ENCODE measurements at regions not wholly inside any gene's neighbourhood (a gene's known extent, or its start where the extent isn't known, plus 50 kb on each side); places are given as distances from the start of the nearest gene placed in this dataset.

- no peak for DNase-seq
Measured at GRCh38 chr4:160808174-160808573, 1355.6 kb downstream of the FSTL5 start.

DNA sequence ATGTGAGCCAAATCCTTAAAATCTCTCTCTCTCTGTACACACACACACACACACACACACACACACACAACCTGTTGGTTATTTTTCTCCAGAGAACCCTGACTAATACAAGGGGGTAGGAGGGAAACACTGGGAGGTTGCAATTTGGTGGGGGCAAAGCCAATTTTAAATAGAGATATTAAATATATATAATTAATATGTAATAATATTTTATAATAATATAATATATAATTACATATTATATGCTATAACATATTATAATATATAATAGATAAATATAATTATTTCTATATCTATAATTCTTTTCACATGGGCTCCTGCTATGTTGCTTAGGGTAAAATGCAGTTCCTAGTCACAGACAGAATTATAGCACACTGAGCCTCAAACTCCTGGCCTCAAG is 1354.2 kb downstream of the FSTL5 start:
- DNase-seq: no peak

DNA sequence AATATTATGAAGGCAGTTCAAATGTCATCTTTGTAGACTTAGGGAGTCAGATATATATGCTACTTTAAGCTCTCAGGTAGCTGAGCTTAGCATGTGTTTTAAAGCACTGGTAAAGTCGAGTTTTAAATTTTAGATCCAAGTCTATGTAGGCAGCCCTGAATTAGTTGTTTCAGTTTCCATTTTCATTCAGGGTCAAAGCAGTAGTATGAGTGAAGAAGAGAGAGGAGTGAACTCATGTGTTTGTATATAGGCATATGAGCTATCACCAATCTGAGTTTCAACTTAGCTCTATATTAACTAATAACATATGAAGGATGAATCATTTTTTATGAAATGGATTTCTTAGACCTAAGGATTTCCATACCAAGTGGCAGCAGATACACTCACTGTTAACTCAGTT is 1353.4 kb downstream of the FSTL5 start:
- DNase-seq: no peak

- DNase-seq: no peak
Measured at GRCh38 chr4:160810941-160811340, 1352.9 kb downstream of the FSTL5 start.

DNA sequence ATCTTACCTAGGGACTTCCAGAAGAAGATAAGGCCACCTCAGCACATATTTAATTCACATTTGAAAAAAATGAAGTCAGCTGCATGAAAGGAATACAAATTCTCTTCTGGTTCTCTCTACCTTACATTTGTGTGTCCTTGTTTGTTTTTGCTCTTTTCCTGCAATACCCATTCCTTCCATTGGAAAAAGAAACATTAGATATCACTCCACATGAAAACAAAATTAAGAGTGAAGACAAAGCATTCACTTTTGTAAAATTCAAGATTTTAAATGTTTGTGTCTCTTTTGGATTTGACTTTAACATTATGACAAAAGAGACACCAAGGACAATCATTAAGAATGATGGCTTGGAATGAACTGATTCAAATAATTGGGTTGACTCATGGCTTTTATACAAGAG is 1351.8 kb downstream of the FSTL5 start:
- DNase-seq: no peak

GRCh38 chr4:160814726-160815125 is 1349.1 kb downstream of the FSTL5 start:
- DNase-seq: no peak

GRCh38 chr4:160818571-160818970 is 1345.2 kb downstream of the FSTL5 start:
- no peak for DNase-seq

DNA sequence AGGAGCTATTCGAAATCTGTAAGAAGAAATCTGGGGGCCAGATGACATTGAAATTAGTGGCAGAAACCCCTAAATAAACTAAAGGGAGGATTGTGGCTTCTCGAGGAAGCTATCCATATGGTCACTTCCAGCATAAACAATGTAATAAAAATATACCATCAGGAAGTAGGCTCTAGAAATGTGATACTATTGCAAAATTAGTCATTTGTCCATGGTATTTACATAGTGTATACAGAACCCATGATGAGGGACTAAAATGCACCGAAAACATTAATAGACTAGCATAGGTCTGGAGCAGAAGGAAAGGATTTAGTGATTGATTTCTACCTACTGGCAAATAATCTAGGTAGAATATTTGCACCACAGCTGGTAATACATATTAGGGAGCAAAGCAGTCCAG is 1344.0 kb downstream of the FSTL5 start:
- DNase-seq: no peak

DNA sequence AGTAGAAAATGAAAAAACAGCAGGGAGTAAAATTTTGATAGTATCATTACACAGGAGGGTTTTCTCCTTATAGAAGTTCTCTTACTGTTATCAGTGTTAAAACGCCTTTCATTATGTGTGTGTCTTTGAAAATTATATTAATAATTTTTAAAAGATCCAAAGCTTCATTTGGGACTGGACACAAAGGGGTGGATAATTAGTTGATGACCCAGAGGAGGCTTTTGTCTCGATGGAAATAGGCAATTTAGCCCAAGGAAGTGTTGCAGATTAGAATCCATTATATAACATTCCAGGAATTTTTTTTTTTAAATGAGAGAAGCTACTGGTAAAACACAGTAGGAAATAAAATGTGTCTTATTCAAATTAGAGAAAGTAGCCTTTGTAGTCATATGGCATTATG is 1339.3 kb downstream of the FSTL5 start:
- DNase-seq: no peak

GRCh38 chr4:160825644-160826338 is 1338.0 kb downstream of the FSTL5 start:
- no peak for DNase-seq

DNA sequence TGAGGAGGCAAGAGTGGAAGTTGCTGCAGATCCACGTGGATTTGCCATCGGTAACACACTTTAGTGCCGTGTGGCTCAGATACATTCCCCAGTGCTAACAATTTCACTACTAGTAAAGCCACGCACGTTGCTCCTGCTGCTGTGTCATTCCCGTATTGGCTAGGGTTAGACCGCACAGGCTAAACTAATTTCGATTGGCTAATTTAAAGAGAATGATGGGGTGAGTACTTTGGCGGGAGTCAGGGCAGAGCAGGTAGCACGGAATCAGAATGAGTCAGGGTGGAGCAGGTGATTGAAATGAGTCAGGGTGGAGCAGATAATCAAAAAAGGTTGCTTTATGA is 1337.5 kb downstream of the FSTL5 start:
- no peak for DNase-seq

GRCh38 chr4:160831165-160831922 is 1332.5 kb downstream of the FSTL5 start:
- no peak for DNase-seq

GRCh38 chr4:160835789-160836188 is 1328.0 kb downstream of the FSTL5 start:
- no peak for DNase-seq

DNA sequence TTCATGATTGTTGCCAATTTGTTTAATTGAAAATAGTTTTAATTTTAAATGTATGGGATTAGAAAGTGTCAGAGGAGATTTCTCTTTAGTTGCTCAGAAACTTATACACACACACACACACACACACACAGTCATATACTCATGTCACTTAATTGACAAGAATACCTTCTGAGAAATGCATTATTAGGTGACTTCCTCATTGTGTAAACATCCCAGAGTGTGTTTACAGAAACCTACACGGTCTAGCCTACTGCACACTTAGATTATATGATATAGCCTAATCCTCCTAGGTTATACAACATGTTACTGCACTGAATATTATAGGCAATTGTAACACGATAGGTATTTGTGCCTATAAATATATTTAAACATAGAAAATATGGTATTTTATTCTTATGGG is 1327.4 kb downstream of the FSTL5 start:
- no peak for DNase-seq

DNA sequence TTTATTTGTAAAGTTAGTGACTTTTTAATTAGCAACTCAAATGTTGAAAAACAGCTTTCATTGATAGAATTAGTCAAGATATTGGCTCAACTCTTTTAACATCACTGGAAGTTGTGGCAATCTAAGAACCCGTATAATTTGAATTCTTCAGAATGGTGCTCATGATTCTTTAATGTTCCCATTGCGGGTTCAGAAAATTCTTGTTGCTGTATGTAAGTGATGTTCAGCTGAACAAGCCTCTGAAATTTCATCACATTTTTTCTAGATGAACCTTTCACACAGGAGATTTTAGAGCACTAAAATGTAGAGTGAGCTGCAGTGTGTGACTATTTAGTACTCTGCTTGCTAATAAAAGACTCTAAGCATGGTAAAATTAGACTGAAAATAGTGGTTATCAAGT is 1317.7 kb downstream of the FSTL5 start:
- DNase-seq: no peak

DNA sequence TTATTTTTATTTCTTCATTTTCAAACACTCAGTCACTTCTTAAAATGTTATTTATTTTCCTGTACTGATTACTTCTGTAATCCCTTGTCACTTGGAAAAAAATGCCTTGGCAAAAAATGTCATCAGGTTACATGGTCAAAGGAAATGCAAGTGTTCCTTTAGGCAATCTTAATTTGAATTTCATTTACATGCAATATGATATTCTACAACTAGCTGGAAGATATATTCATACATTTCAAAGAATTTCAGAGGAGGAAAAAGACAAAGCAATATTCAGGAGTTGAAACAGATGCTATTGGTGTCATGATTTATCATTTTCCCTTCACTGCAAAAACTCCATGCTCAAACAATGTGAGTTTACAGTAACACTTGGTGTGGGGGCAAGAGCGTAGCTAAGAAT is 1316.6 kb downstream of the FSTL5 start:
- DNase-seq: no peak

DNA sequence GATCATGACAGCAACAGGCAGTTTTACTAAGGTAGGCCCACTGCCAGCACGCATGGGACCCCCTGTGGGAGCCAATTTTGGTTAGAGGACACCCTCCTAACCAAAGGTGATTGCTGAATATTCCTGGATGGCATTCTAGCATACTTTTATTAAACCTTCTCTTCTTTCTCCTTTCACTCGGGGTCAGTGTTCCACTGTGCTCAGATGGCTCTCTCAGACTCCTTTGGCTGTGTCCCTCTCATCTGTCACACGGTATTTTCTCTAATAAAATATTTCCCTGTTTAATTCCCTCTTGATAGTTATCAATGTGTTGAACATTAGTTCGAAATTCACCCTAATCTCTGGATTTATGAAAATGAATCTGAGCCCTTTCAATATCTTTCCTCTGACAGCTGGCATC is 1315.3 kb downstream of the FSTL5 start:
- DNase-seq: no peak

DNA sequence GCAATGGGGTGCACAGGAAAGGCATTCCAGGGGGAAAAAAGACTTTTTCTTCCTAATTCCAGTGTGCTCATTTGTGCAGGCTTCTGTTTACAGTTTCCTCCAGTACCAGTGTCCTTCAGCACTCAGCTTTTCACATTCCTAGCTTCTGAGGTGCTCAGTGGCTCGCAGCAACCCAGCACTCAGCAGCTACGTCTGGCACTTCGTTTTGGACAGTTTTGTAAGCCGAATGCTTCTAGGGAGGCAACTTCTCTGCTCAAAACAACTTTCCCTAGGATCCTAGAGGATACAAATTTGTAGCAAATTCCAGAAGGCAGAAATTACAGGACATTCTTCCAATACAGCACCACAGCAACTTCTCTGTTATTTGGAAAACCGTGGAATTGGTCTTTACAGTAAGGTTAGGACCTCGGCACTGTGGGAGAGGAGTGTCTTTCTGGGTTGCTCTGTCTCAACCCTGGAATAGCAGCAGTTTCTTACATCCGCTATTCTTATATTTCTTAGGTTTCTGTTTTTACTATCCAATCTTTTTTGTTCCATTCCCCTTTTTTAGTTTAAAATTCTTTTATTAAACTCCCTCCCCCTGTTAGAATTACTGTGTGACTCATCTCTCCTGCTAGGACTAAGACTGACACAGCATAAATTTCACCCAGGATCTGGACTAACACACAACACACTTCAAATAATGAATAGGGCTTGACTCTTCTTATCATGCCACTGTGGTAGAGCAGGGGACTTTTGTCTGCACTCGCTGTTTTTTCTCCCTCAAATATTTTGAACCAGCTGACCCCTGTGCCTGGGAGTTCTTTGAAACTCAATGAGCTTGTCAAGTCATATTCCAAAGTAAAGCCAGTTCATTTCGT is 1314.7 kb downstream of the FSTL5 start:
- no peak for DNase-seq

DNA sequence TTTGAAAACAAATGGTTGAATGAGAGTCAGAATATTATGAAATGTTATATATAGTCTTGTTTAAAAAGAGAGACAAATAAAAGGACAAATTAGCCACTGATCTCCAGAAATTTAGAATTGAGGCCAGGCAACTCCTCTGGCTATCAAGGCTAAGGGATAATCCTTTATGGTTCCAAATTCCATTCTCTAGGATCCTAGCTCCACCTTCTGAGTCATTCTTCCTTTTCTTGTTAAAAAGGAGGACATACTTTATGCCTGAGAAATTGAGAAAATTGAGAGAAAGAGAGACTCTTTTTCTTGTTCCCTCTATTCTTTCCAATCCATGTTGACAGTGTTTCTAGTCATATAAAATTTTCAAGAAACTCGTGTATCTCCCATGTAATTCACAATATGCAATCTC is 1299.5 kb downstream of the FSTL5 start:
- no peak for DNase-seq

DNA sequence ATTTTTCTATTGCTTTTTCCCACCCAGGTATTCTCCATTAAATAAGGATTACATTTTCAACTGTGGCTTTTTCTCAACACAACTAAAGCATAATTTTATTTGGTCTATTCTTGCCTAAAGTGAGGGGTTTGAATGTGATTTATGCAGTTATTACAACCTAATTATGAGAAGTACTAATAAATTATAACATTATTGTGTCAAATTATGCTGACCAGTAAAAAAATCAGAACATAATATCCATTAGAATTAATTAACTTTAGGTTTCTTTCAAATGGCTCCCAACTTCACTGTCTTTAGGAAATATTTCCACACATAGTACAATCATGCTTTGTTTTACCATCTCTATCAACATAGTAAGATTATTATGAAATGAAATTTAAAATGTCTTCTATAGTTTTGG is 1293.9 kb downstream of the FSTL5 start:
- DNase-seq: no peak

DNA sequence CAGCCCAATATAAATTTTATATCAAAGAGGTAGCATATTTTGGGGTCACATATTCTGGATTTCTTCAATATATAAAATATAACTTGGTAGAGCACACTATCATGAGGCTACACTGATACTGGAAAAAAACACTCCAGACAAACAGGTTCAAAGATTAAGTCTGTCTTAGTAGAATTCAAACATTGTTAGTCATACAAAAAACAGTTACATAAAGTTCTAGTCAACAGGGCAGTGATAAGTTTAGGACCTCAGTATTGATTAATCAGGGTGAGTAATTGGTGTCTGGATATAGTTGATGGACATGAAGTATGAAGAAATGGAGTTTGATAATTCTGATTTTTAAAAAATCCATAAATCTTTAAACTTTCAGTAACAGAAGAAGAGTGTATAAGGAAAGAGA is 1291.3 kb downstream of the FSTL5 start:
- no peak for DNase-seq

GRCh38 chr4:160877087-160877790 is 1286.6 kb downstream of the FSTL5 start:
- no peak for DNase-seq

DNA sequence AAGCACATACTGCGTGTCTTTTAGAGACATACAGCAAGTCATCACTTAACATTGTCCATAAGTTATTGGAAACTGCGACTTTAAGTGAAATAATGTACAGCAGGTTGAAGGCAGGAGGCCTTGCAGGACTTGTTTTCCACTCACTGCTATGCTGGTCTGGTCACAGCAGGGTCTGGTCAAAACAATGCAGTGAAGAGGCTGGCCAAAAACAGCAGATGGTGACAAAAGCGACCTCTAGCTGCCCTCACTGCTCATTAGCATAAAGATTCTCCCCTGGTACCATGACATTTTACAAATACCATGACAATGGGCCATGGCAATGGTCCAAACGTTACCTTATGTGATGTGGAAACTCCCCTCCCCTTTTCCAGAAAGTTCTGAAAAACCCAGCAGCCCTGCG is 1283.6 kb downstream of the FSTL5 start:
- no peak for DNase-seq
